ENCODE measurements at regions not wholly inside any gene's neighbourhood (a gene's known extent, or its start where the extent isn't known, plus 50 kb on each side); places are given as distances from the start of the nearest gene placed in this dataset.
"Not testable (repeated sequence)": the region's sequence is repeated elsewhere in the genome, so short reads cannot be mapped to it uniquely, and the experiment has no call there.

- DNase-seq (ENCODE audit: low spot score), result not testable (repeated sequence)
Measured at GRCh38 chr2:238723740-238724320, 124.1 kb upstream of the TWIST2 start.

DNA sequence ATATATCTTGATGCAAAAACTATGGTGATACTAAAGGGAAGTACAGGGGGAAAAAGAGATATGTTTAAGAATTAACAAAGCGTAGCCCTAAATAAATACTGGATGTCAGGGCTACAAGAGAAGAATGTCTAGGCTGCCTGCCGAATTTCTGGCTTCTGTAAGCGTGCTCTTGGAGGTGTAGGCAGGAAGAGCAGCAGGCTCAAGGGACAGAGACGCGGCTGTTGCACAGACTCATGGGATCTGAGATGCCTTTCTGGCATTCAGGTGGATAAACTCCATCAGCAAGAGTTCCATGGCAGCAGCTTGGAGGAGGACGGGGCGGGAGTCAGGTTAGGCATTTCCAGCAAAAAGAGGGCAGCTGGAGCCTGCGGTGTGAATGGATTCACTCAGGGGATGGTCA lies 123.2 kb upstream of the TWIST2 start:
- DNase-seq (ENCODE audit: low spot score), result no peak

DNA sequence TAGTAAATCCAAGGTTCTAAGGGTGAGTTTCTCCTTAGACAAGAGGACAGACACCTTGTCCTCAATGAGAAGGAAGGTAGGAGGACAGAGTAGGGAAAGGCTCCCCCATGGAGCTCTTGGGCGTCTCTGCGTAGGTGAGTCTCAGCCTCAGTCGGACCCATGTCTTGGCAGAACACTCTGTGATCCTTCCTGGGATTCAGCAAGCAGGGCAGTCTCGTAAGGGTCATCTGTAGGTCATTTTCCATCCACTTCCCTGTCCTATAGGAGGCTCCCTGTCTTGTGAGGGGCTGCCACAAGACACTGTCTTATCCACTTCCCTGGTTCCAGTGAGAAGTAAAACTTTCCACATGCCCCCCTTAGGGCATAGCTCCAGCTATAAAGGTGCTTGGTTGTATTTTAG lies 122.6 kb upstream of the TWIST2 start:
- no peak for DNase-seq (ENCODE audit: low spot score)

DNA sequence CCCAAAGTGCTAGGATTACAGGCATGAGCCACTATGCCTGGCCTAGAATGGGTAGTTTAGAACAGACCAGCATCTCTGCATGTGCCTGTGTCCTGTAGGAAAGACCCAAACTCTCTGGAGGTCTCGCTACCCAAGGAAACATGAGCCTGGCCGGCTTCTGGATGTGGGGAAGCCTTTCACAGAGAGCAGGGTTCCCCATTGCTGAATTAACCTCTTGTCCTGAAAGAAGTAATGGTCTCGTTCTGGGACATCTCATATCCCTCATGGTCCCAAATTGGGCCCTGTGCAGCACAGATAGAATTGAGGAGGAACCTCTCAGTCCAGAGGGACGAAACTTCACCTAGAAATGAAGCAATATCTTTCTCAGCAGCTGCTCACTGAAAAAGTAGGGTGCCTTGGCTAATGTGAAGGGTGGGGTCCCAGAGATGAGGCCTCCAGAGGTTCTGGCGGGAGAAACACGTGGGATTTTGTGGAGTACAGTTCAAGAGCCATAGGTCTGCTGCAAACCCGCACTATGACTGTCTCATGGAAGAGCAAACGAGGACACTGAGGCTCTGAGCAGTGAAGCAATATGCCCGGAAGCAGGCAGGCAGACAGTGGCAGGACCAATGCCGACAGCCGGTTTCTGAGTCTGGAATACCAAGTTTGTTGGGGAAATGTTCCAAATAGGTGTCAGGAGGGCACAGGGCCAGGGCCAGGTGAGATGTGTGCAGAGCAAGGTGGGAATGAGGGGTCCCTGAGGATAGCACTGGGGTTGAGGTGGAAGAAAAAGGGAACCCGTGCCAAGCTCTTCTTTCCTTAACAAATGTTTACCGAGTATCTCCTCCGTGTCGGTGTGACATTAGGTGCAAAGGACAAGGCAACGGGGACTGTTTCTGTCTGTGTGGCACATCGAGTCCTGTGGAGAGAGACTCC lies 121.0 kb upstream of the TWIST2 start:
- no peak for DNase-seq (ENCODE audit: low spot score)

DNA sequence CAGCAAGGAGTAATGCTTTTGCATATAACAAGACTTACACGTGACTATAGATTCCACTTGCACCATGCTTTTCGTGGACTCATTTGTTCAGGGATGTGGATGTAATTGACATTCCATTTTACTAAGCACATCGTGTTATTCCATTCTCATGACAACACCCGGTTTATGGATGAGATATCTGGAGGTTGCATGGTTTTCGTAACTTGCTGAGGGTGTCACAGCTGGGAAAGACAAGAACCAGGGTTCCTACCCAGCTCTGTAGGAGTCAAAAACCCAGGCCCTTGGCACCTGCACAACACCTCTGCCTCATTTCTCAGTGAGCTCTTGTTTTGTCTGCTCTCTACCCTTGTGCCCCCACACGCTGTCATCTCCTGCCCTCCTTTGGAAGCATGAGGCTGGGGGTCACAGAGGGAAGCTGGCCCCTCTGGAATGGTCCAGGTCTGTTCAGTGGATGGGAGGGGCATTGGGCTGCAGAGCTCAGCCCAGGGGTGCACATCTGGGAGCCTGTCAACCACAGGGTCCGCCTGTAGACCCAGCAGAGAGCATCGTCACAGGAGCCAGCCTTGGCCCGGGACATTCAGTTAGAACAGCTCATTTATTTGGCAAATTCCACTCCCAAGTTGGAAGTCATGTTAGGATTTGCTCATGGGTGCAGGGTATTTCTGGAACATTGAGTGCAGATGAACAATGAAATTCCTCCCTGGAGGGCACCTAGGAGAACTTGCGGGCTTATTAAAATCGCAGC lies 120.1 kb upstream of the TWIST2 start:
- no peak for DNase-seq (ENCODE audit: low spot score)

GRCh38 chr2:238728330-238729260 lies 119.3 kb upstream of the TWIST2 start:
- no peak for DNase-seq (ENCODE audit: low spot score)

- no peak for DNase-seq (ENCODE audit: low spot score)
Measured at GRCh38 chr2:238729261-238729935, 118.5 kb upstream of the TWIST2 start.

DNA sequence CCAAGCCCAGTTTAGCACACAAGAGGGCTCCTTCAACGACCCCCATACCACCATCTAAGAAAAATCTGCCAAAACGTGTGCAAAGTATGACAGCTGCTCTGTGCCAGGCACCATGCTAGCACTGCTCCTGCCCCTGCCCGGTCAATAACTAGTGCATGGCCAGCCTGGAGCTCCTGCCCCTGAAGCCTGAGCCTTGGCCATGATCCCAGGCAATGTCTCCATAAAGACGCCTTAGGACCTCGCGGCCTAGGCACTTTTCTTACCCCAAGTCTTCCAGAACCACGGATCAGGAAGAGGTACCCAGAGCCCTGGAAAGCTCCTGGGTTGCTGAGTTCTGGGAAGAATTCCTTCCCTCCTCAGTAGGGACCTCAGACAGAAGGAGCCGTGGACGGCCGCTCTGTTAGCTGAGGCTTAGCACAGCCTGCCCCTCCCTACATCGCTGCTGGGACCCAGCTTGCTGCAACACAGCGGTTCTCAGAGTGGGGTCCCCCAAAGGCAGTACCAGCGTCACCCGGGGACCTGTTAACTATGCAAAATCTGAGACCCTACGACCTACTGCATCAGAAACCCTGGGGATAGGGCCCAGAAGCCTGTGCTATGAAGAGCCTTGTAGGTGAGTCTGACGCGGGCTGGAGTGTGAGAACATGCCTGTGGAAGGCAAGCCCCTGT lies 117.8 kb upstream of the TWIST2 start:
- DNase-seq (ENCODE audit: low spot score), result no peak

GRCh38 chr2:238730881-238731280 lies 117.0 kb upstream of the TWIST2 start:
- DNase-seq (ENCODE audit: low spot score), result no peak

DNA sequence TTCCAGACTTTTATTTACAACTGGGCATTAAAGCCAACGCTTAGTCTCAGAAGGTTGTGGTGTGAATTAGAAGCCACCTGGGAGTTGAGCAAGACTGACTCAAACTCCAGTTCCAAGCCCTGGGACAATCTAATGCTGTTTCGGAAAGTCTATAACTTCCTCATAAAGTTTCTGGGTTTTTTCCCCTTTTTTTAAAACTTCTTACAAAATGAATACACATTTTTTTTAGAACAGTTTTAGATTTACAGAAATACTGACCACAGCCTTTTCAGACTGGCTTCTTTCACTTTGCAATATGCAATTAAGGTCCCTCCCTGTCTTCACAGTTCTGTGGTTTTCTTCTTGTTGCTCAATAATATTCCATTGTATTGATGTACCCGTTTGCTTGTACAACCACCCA lies 115.9 kb upstream of the TWIST2 start:
- no peak for DNase-seq (ENCODE audit: low spot score)

DNA sequence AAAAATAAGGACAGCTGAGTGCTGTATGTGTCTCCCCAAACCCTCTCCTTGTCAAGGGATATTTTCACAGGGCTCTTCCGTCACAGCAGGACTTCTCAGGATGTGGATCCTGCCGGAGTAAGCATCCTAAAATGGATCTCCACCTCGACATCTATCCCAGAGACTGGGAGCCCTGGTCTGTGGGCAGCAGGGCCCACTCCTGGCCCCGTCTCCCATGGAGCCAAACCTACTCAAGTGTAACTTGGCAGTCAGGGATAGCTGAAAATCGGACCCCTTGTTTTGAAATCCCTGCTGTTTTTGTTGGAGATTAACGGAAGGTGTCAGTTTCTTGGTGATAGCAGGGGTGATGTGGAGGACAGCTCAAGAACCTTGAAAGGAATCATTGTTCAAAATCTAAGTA lies 109.0 kb upstream of the TWIST2 start:
- no peak for DNase-seq (ENCODE audit: low spot score)

DNA sequence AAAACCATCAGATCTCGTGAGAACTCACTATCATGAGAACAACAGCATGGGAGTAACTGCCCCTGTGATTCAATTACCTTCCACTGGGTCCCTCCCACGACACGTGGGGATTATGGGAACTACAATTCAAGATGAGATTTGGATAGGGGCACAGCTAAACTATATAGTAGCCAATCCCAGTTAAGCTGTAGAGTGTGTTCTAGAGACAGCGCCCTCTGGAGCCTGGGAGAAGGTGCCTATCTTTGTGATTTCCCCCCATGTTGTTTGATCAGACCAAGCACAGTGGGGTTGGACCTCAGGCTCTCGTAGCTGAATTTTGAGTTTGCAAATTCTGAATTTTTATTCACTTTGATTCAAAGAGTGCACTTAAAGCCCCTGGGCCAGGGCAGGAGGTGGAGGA lies 108.2 kb upstream of the TWIST2 start:
- DNase-seq (ENCODE audit: low spot score), result no peak

DNA sequence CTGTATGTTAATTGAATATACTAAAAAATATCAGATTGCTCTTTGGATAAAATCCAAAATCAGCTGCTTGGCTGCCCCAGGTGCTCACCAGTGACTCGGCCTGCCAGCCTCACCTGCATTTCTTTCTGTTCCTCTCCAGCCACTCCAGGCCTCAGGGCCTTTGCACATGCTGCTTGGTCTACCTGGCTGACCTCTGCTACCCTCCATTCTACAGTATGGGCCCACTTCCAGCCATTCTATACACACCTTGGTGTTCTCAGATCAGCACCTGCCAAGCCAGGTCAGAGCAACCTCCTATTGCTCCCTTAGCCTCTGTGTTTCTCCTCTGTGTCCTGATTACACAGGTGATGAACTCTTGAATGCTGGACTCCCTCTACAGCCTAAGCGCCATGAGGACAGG lies 106.6 kb upstream of the TWIST2 start:
- no peak for DNase-seq (ENCODE audit: low spot score)

DNA sequence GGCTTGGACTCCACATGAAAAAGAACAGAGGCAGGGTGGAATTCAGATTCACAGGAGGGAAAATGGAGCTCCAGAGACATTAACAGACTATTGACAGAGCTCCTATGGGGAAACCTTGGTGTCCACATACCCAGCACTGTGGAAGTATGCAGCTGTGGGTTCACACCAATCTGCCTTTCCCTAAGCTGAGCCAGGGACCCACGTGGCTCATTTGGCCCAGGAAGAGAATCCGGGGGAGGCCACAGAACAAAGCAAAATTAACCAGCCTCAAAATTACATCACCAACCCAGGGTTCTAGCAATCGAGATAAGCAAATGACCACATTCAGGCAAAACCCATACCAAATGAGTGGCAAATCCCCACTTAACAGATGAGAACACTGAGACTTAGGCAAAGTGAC lies 105.8 kb upstream of the TWIST2 start:
- no peak for DNase-seq (ENCODE audit: low spot score)

DNA sequence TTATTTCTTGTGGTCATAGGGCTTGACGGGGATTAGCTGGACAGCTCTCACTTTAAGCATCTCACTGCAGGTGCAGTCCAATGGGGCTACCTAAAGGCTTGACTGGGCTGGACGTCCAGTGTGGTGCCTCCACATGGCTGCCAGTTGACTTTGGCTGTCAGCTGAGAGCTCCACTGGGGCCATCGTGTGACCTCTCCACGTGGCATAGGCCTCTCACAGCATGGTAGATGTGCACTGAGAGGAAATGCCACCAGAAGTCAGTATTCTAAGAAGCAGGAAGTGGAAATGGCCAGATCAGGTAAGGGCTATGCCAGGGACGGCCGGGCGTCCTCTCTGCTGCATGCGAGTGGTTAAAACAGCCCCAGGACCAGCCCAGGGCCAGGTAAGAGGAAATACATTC lies 105.2 kb upstream of the TWIST2 start:
- no peak for DNase-seq (ENCODE audit: low spot score)

DNA sequence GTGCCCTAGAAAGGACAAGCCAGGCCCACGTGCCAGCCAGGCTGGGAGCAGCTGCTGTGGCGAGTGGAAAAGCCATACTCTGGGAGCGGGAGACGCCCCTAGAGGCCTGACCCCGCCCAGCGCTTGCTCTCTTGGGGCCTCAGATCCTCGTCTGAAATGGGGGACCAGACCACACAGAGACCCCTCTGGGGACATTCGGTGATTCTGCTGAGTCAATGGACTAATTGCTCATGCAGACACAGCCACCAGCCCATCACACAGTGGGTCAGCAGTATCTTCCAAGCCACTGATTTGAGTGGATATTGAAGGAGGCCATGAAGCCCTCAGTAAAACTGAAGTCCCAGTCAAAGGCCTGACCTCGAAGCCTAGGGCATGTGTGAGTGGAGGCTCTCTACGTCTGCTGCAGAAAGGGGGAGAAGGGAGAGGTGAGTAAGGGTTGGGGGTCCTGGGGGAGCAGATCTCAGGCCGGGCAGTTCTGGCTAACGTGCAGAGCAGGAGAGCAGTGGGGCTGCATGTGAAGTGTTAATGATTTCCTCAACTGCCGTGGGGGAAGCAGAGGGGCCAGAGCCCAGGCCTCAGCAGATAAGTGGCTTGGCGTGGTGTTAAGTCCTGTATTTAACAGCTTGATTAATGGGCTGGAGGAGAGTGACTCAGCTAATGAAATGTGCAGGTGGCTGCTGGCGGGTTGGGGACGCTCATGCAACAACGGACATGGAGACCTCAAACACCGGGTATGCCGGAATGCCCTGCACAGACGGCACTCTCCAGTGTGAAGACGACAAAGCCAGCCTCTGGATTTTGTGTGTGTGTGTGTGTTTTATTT lies 104.4 kb upstream of the TWIST2 start:
- no peak for DNase-seq (ENCODE audit: low spot score)

- no peak for DNase-seq (ENCODE audit: low spot score)
Measured at GRCh38 chr2:238744951-238745350, 102.9 kb upstream of the TWIST2 start.

DNA sequence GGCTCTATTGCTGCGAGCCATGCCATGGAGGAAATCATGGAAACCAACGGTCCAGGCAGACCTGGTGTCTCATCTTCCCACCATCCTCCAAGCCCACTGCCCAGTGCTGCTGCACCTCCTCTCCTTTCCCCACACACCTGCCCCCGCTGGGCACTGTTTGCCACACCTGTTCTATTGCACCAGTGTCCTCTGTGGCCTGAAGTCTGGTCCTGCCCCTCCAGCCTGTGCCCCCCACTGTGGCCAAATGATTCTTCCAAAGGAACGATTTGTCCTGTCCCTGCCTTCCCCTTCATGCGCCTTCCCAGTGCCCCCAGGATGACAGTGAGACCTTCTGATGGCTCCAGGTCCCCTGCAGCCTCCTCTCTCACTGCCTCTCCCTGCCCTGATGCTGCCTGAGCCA lies 101.9 kb upstream of the TWIST2 start:
- no peak for DNase-seq (ENCODE audit: low spot score)

DNA sequence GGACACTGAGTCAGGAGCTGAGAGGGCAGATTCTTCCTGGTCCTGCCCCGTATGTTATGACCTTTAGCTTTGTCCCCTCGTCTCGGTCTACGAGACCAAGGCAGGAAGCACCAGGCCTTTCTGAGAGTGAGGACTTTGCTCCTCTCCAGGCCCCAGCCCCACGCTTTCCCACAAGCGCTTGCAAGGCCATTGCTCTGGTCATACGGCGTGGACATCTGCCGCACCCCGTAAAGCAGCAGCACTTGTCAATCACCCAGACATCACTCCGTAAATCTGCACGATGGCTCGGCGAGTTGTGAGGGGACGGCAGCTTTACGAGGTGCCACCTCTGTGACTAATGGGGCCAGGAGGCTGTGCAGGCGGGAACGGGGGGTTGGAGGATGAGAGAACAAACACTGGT lies 100.8 kb upstream of the TWIST2 start:
- no peak for DNase-seq (ENCODE audit: low spot score)

GRCh38 chr2:238747557-238747956 lies 100.3 kb upstream of the TWIST2 start:
- DNase-seq (ENCODE audit: low spot score), result no peak
